T47D (cell line): ENCODE measurements at regions not wholly inside any gene's neighbourhood (a gene's known extent, or its start where the extent isn't known, plus 50 kb on each side); places are given as distances from the start of the nearest gene placed in this dataset.

Experiments used
- DNase-seq, 2 experiments: peaks; one replicate each; pipeline versions ENCODE4 v3.0.0 to v3.0.0-alpha.2; 2011 to 2012; ENCODE audit warnings: low read depth in 1 of 2, low spot score in 1 of 2
- JUND ChIP-seq: IDR thresholded peaks from 2 replicates; pipeline ENCODE4 v1.6.1; 2012; ENCODE audit warnings: low read depth
- in situ Hi-C: cut with HindIII; loops from 2 replicates; pipeline ENCODE4 v1.10.0; 2016; ENCODE audit warnings: low sequenced_read_pairs, low pct_unique_long_range_greater_than_20kb

- TF ChIP-seq JUND = no peak
- in situ Hi-C loops = no loop called here
- DNase-seq = no peak
Measured at GRCh38 chr2:82538590-82539279, 1920.3 kb downstream of the SUCLG1 start.

- no peak for TF ChIP-seq JUND
- no peak for DNase-seq
- in situ Hi-C loops = no loop called here
Measured at GRCh38 chr2:82528288-82528687, 1930.8 kb downstream of the SUCLG1 start.

- no peak for TF ChIP-seq JUND
Measured at GRCh38 chr2:82527124-82527523, 1932.0 kb downstream of the SUCLG1 start.

GRCh38 chr2:82526277-82526676 is 1932.8 kb downstream of the SUCLG1 start:
- in situ Hi-C loops = no loop called here
- TF ChIP-seq JUND = no peak
- DNase-seq = no peak

More at GRCh38 chr2:82527124-82527523, 1932.0 kb downstream of the SUCLG1 start:
- in situ Hi-C loops = no loop called here
- DNase-seq = no peak

GRCh38 chr2:82525744-82526143 is 1933.3 kb downstream of the SUCLG1 start:
- in situ Hi-C loops = no loop called here

GRCh38 chr2:82524826-82525225 is 1934.3 kb downstream of the SUCLG1 start:
- TF ChIP-seq JUND = no peak
- in situ Hi-C loops = no loop called here
- DNase-seq = no peak

More at GRCh38 chr2:82525744-82526143, 1933.3 kb downstream of the SUCLG1 start:
- DNase-seq = no peak
- TF ChIP-seq JUND = no peak

- no peak for DNase-seq
- no peak for TF ChIP-seq JUND
- in situ Hi-C loops = no loop called here
Measured at GRCh38 chr2:82511894-82512293, 1947.2 kb downstream of the SUCLG1 start.

- no peak for DNase-seq
- in situ Hi-C loops = no loop called here
- no peak for TF ChIP-seq JUND
Measured at GRCh38 chr2:82508702-82509101, 1950.4 kb downstream of the SUCLG1 start.

- in situ Hi-C loops = no loop called here
- no peak for DNase-seq
- no peak for TF ChIP-seq JUND
Measured at GRCh38 chr2:82507657-82508056, 1951.4 kb downstream of the SUCLG1 start.

GRCh38 chr2:82501217-82501616 is 1957.9 kb downstream of the SUCLG1 start:
- in situ Hi-C loops = no loop called here
- DNase-seq = no peak
- no peak for TF ChIP-seq JUND

- DNase-seq = no peak
- TF ChIP-seq JUND = no peak
- in situ Hi-C loops = no loop called here
Measured at GRCh38 chr2:82498777-82499443, 1960.2 kb downstream of the SUCLG1 start.

- in situ Hi-C loops = no loop called here
- DNase-seq = no peak
- no peak for TF ChIP-seq JUND
Measured at GRCh38 chr2:82494739-82495138, 1964.3 kb downstream of the SUCLG1 start.

- in situ Hi-C loops = no loop called here
- TF ChIP-seq JUND = no peak
- DNase-seq = no peak
Measured at GRCh38 chr2:82491591-82491990, 1967.5 kb downstream of the SUCLG1 start.
